Large intestine (tissue), 3 donors: ENCODE measurements at regions not wholly inside any gene's neighbourhood (a gene's known extent, or its start where the extent isn't known, plus 50 kb on each side); places are given as distances from the start of the nearest gene placed in this dataset.

Experiments
- DNase-seq, 2 donors: peaks; one replicate each; pipeline versions ENCODE4 v3.0.0 to v3.0.0-alpha.2; 2013
- H3K27ac ChIP-seq: one replicate; pipeline ENCODE4 v1.5.1; 2013; ENCODE audit warnings: low read length
- H3K27me3 ChIP-seq: 2 replicates; pipeline ENCODE4 v1.6.1; 2013; ENCODE audit warnings: low read length; ENCODE audit not compliant: control insufficient read depth, insufficient read depth
- H3K36me3 ChIP-seq: 2 replicates; pipeline ENCODE4 v1.6.1; 2013; ENCODE audit warnings: low read length; ENCODE audit not compliant: control insufficient read depth, insufficient read depth
- H3K4me1 ChIP-seq: one replicate; pipeline ENCODE4 v1.6.1; 2013; ENCODE audit warnings: low read length; ENCODE audit not compliant: control insufficient read depth, insufficient read depth
- H3K4me3 ChIP-seq: one replicate; pipeline ENCODE4 v1.5.1; 2013; ENCODE audit warnings: low read length
- H3K9me3 ChIP-seq: one replicate; pipeline ENCODE4 v1.6.1; 2013; ENCODE audit warnings: mild to moderate bottlenecking, low read depth, low read length, moderate library complexity; ENCODE audit not compliant: control insufficient read depth
- WGBS: methylation state at CpG from one replicate; pipeline ENCODE4 v1.1.5; 2013; ENCODE audit warnings: low lambda C conversion rate; ENCODE audit not compliant: insufficient coverage; 5-methylcytosine and 5-hydroxymethylcytosine counted together

- Histone ChIP-seq H3K27ac (no peak overlapping the region), H3K4me3 (no peak overlapping the region), H3K4me1 (no peaks in the 10 kb centered on the region), H3K36me3 (no peaks in the 10 kb centered on the region), H3K9me3 (no peaks in the 10 kb centered on the region), H3K27me3 (no peaks in the 10 kb centered on the region)
- 60% methylated on average over 1 of the region's 3 CpGs for WGBS
- DNase-seq, result no peak
Measured at GRCh38 chr9:1440256-1440655, 390.1 kb downstream of the DMRT2 start.

DNA sequence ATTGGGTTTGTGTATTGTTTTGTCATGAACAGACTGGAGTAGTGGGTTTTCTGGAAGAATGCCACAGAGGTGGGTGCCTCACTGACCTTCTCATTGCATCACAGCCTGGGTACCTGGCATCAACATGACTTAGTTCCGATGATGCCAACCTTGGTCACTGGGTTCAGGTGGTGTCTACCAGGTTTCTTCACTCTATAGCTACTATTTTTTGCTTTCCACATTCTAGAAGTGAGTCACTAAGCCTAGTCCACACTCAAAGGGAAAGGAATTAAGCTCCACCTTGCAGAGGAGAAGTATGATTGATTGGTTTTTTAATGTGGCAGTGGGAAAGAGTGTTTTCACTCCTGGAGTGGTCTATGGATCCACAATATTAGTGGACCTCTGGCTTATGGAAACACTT is 391.9 kb downstream of the DMRT2 start:
- H3K4me1 ChIP-seq, result no peaks in the 10 kb centered on the region
- H3K27me3 ChIP-seq, result no peaks in the 10 kb centered on the region
- H3K36me3 ChIP-seq, result no peaks in the 10 kb centered on the region
- H3K9me3 ChIP-seq, result no peaks in the 10 kb centered on the region
- H3K27ac ChIP-seq, result no peak overlapping the region
- no CpG with 5 or more reads among the region's 1 CpG for WGBS
- H3K4me3 ChIP-seq, result no peak overlapping the region
- no peak for DNase-seq

GRCh38 chr9:1443450-1443849 is 393.3 kb downstream of the DMRT2 start:
- no peaks in the 10 kb centered on the region for H3K27me3 ChIP-seq
- no peaks in the 10 kb centered on the region for H3K4me1 ChIP-seq
- H3K9me3 ChIP-seq, result no peaks in the 10 kb centered on the region
- WGBS, result no CpG with 5 or more reads among the region's 1 CpG
- H3K4me3 ChIP-seq, result no peak overlapping the region
- no peak for DNase-seq
- H3K27ac ChIP-seq, result no peak overlapping the region
- no peaks in the 10 kb centered on the region for H3K36me3 ChIP-seq

GRCh38 chr9:1446671-1447070 is 396.5 kb downstream of the DMRT2 start:
- no peaks in the 10 kb centered on the region for H3K36me3 ChIP-seq
- no peaks in the 10 kb centered on the region for H3K9me3 ChIP-seq
- H3K27ac ChIP-seq, result no peak overlapping the region
- no peaks in the 10 kb centered on the region for H3K4me1 ChIP-seq
- H3K4me3 ChIP-seq, result no peak overlapping the region
- DNase-seq, result no peak
- no peaks in the 10 kb centered on the region for H3K27me3 ChIP-seq
- 43% methylated on average over 1 of the region's 2 CpGs for WGBS

GRCh38 chr9:1453636-1454035 is 403.5 kb downstream of the DMRT2 start:
- no peak overlapping the region for H3K27ac ChIP-seq
- H3K9me3 ChIP-seq, result no peaks in the 10 kb centered on the region
- H3K36me3 ChIP-seq, result no peaks in the 10 kb centered on the region
- WGBS, result no CpG with 5 or more reads among the region's 4 CpGs
- no peaks in the 10 kb centered on the region for H3K4me1 ChIP-seq
- H3K27me3 ChIP-seq, result no peaks in the 10 kb centered on the region
- H3K4me3 ChIP-seq, result no peak overlapping the region
- DNase-seq, result no peak

DNA sequence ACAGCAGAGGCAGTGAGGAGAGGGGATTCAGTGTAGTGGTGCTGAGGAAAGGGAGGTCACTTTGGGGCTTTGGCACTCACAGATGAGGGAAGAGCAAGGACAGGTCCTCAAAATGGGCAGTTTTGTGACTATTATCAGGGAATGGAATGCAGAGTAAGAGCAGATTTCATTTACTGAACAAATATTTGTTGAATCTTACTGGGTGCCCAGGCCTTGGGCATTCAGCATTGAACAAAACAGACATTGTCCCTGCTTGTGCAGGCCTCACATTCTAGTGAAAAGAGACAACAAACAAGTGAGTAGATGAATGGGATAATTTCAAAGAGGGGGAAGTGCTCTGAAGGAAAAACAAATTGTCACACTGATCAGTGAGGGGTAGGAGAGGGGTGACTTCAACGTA is 404.1 kb downstream of the DMRT2 start:
- Histone ChIP-seq H3K4me1 (no peaks in the 10 kb centered on the region), H3K4me3 (no peak overlapping the region), H3K27me3 (no peaks in the 10 kb centered on the region), H3K9me3 (no peaks in the 10 kb centered on the region), H3K27ac (no peak overlapping the region), H3K36me3 (no peaks in the 10 kb centered on the region)
- DNase-seq, result no peak
- WGBS, result no CpG with 5 or more reads among the region's 1 CpG

DNA sequence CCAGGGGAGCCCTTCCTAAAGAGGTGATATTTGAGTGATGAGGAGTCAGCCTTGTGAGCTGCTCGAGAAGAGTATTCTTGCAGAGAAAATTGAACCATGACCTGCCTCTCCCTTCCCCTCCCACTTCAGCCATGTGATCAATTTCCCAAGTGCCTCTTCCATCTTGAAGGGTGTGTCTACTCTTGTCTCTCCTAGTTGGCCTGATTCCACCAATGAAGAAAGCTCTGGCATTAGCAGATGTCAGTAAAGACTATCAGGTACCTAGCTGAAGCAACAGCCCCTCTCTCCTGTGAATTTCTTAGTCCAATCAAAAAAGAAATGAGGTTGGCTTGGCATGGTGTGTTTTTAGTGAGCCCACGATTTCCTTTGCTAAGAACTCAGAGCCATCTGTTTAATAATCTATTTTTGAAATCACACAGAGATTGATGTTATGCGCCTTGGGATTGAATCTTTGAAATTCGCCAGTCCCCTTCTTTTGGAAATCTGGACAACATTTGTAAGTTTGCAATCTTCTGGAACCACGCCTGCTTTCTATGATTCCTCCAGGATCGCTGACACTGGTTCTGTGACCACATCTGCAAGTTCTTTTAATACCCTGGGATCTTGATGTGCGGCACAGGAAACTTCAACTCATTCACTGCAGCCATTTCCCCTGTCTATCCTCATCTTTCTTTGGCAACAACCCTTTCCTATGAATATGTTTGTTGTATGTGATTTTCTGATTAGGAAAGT is 404.6 kb downstream of the DMRT2 start:
- 67% methylated on average over 1 of the region's 7 CpGs for WGBS
- H3K36me3 ChIP-seq, result no peaks in the 10 kb centered on the region
- no peak overlapping the region for H3K4me3 ChIP-seq
- no peak for DNase-seq
- no peaks in the 10 kb centered on the region for H3K4me1 ChIP-seq
- H3K9me3 ChIP-seq, result no peaks in the 10 kb centered on the region
- no peaks in the 10 kb centered on the region for H3K27me3 ChIP-seq
- no peak overlapping the region for H3K27ac ChIP-seq

GRCh38 chr9:1455766-1456165 is 405.6 kb downstream of the DMRT2 start:
- H3K27me3 ChIP-seq, result no peaks in the 10 kb centered on the region
- no peak for DNase-seq
- no peak overlapping the region for H3K4me3 ChIP-seq
- H3K9me3 ChIP-seq, result no peaks in the 10 kb centered on the region
- no peaks in the 10 kb centered on the region for H3K4me1 ChIP-seq
- H3K27ac ChIP-seq, result no peak overlapping the region
- H3K36me3 ChIP-seq, result no peaks in the 10 kb centered on the region
- WGBS, result no CpG with 5 or more reads among the region's 4 CpGs

DNA sequence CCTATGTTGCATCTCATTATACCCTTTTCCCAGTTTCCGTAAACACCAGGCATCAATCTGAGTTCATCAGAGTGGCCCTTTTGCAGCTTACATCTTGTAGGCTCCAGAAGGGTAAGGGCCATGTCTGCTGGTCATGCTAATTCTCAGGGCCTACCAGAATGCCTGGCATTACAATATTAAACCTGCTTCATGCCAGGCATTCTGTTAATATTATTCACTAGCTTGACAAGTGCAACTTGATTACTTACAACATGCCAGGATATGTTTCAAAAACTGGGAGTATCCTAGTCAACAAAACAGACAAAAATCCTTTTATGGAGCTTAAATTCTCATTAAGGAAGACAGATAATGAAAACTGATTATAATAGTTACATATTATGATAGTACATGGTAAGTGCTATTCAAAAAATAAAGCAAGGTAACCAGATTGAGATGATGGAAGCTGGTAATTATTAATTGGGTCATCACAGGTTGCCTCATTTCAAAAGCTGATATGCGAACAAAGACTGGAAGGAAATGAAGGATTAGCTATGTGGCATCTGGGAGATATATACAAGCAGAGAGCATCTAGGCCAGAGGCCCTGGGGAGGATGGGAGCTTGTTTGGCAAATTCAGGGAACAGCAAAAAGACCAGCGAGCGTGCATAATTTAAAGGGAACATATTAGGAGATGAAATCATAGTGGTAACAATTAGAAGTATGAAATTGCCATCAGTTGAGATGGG is 406.3 kb downstream of the DMRT2 start:
- no peak for DNase-seq
- Histone ChIP-seq H3K4me3 (no peak overlapping the region), H3K4me1 (no peaks in the 10 kb centered on the region), H3K36me3 (no peaks in the 10 kb centered on the region), H3K27me3 (no peaks in the 10 kb centered on the region), H3K9me3 (no peaks in the 10 kb centered on the region), H3K27ac (no peak overlapping the region)
- WGBS, result 38% methylated on average over 1 of the region's 4 CpGs

DNA sequence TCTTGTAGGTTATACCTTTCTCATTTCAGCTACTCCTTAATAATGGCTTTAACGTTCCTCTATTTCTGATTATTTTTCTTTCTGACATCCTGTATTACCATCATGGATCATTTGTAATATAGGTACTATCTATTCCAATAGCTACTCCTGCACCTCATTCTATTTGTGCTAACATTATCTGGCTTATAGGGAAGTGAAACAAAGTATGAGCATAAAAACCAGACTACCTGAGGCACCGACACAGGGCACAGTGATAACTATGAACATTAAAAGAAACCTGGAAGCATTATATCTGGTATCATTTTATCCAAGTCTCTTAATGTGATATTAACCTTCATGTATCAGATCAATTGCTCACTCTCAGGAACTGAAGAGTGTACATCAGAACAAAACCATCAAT is 407.3 kb downstream of the DMRT2 start:
- H3K4me3 ChIP-seq, result no peak overlapping the region
- 86% methylated on average over 2 of the region's 2 CpGs for WGBS
- no peaks in the 10 kb centered on the region for H3K4me1 ChIP-seq
- H3K27me3 ChIP-seq, result no peaks in the 10 kb centered on the region
- H3K9me3 ChIP-seq, result no peaks in the 10 kb centered on the region
- no peak for DNase-seq
- H3K36me3 ChIP-seq, result no peaks in the 10 kb centered on the region
- no peak overlapping the region for H3K27ac ChIP-seq

- DNase-seq, result no peak
- Histone ChIP-seq H3K36me3 (no peaks in the 10 kb centered on the region), H3K9me3 (no peaks in the 10 kb centered on the region)
Measured at GRCh38 chr9:1458503-1458902, 408.3 kb downstream of the DMRT2 start.

More at GRCh38 chr9:1458503-1458902, 408.3 kb downstream of the DMRT2 start:
- Histone ChIP-seq H3K4me3 (no peak overlapping the region), H3K27ac (no peak overlapping the region), H3K27me3 (no peaks in the 10 kb centered on the region), H3K4me1 (no peaks in the 10 kb centered on the region)
